Right lobe of liver (tissue), 4 donors: ENCODE measurements at regions not wholly inside any gene's neighbourhood (a gene's known extent, or its start where the extent isn't known, plus 50 kb on each side); places are given as distances from the start of the nearest gene placed in this dataset.

Source experiments
- CTCF ChIP-seq, 4 donors: fragments of 200-600 bp in 3 of 4; fragments of 450-650 bp in 1 of 4; IDR thresholded peaks; one replicate each; pipeline versions ENCODE4 v1.5.1 to v1.8.0; 2016 to 2022; ENCODE audit warnings: antibody characterized with exemption in 4 of 4, mild to moderate bottlenecking in 2 of 4
- POLR2A ChIP-seq: fragments of 450-650 bp; IDR thresholded peaks from one replicate; pipeline ENCODE4 v1.6.1; 2017; ENCODE audit warnings: antibody characterized with exemption, mild to moderate bottlenecking
- donor health status: DM: no; HTN: no; CAD: no.
- donor health status: DM: no; HTN: no; CAD: no.
- donor health status: DM: no; HTN: yes; CAD: no.

GRCh38 chrX:137916090-137916746 is 350.3 kb downstream of the ZIC3 start:
- TF ChIP-seq CTCF (IDR thresholded peaks at IDR 0.05) (no peak), POLR2A (no peak)
